ENCODE measurements at regions not wholly inside any gene's neighbourhood (a gene's known extent, or its start where the extent isn't known, plus 50 kb on each side); places are given as distances from the start of the nearest gene placed in this dataset.

- DNase-seq, result no peak
- no peak overlapping the region for H3K4me3 ChIP-seq (ENCODE audit: low read length in 2 of 2)
- H3K4me1 ChIP-seq (ENCODE audit: control insufficient read depth in 1 of 2, insufficient read depth in 2 of 2, low read length in 2 of 2), result no peaks in the 10 kb centered on the region
- H3K27ac ChIP-seq (ENCODE audit: low read depth in 1 of 2, low read length in 2 of 2), result no peak overlapping the region
- intact Hi-C loops (cut with DNase I), result no loop called here
- H3K27me3 ChIP-seq (ENCODE audit: control insufficient read depth in 1 of 2, insufficient read depth in 2 of 2, low read length in 1 of 2), result no peaks in the 10 kb centered on the region
- H3K9me3 ChIP-seq (ENCODE audit: control insufficient read depth, low read length), result no peaks in the 10 kb centered on the region
- H3K36me3 ChIP-seq (ENCODE audit: control insufficient read depth in 1 of 2, insufficient read depth in 2 of 2, low read length in 1 of 2), result no peaks in the 10 kb centered on the region
- ATAC-seq (ENCODE audit: low FRiP score), result no peak
- 2 to 11% methylated on average over 3 of the region's 3 CpGs for WGBS, 2 donors
These were observed 167.0 kb downstream of the CAAP1 start for GRCh38 chr9:26725573-26725972.

GRCh38 chr9:26723486-26723885 lies 169.1 kb downstream of the CAAP1 start:
- Histone ChIP-seq H3K27ac (ENCODE audit: low read depth in 1 of 2, low read length in 2 of 2) (no peak overlapping the region), H3K36me3 (ENCODE audit: control insufficient read depth in 1 of 2, insufficient read depth in 2 of 2, low read length in 1 of 2) (no peaks in the 10 kb centered on the region), H3K9me3 (ENCODE audit: control insufficient read depth, low read length) (no peaks in the 10 kb centered on the region), H3K27me3 (ENCODE audit: control insufficient read depth in 1 of 2, insufficient read depth in 2 of 2, low read length in 1 of 2) (peaks cover 0 to 2% of the 10 kb centered on the region in 2 donors), H3K4me3 (ENCODE audit: low read length in 2 of 2) (peak overlapping the region in 1 of 2 donors; percentile 40), H3K4me1 (ENCODE audit: control insufficient read depth in 1 of 2, insufficient read depth in 2 of 2, low read length in 2 of 2) (no peaks in the 10 kb centered on the region)
- WGBS, 2 donors, result 13 to 24% methylated on average over 9 of the region's 9 CpGs
- intact Hi-C loops (cut with DNase I), result no loop called here
- no peak for ATAC-seq (ENCODE audit: low FRiP score)
- DNase-seq, result peak in 1 of 2 donors; percentile 41

GRCh38 chr9:26722755-26723154 lies 169.8 kb downstream of the CAAP1 start:
- Histone ChIP-seq H3K4me3 (ENCODE audit: low read length in 2 of 2) (no peak overlapping the region), H3K4me1 (ENCODE audit: control insufficient read depth in 1 of 2, insufficient read depth in 2 of 2, low read length in 2 of 2) (no peaks in the 10 kb centered on the region), H3K27me3 (ENCODE audit: control insufficient read depth in 1 of 2, insufficient read depth in 2 of 2, low read length in 1 of 2) (peaks cover 0 to 2% of the 10 kb centered on the region in 2 donors), H3K36me3 (ENCODE audit: control insufficient read depth in 1 of 2, insufficient read depth in 2 of 2, low read length in 1 of 2) (no peaks in the 10 kb centered on the region), H3K9me3 (ENCODE audit: control insufficient read depth, low read length) (no peaks in the 10 kb centered on the region), H3K27ac (ENCODE audit: low read depth in 1 of 2, low read length in 2 of 2) (no peak overlapping the region)
- ATAC-seq (ENCODE audit: low FRiP score), result no peak
- intact Hi-C loops (cut with DNase I), result no loop called here
- no peak for DNase-seq
- 3 to 10% methylated on average over 6 of the region's 6 CpGs for WGBS, 2 donors

GRCh38 chr9:26710008-26710407 lies 182.6 kb downstream of the CAAP1 start:
- Histone ChIP-seq H3K27ac (ENCODE audit: low read depth in 1 of 2, low read length in 2 of 2) (no peak overlapping the region), H3K9me3 (ENCODE audit: control insufficient read depth, low read length) (peaks cover 1% of the 10 kb centered on the region), H3K4me3 (ENCODE audit: low read length in 2 of 2) (no peak overlapping the region), H3K4me1 (ENCODE audit: control insufficient read depth in 1 of 2, insufficient read depth in 2 of 2, low read length in 2 of 2) (no peaks in the 10 kb centered on the region), H3K36me3 (ENCODE audit: control insufficient read depth in 1 of 2, insufficient read depth in 2 of 2, low read length in 1 of 2) (no peaks in the 10 kb centered on the region), H3K27me3 (ENCODE audit: control insufficient read depth in 1 of 2, insufficient read depth in 2 of 2, low read length in 1 of 2) (no peaks in the 10 kb centered on the region)
- intact Hi-C loops (cut with DNase I), result no loop called here
- 83% methylated on average over 3 of the region's 3 CpGs for WGBS, 2 donors
- ATAC-seq (ENCODE audit: low FRiP score) (no peak), DNase-seq (no peak)

GRCh38 chr9:26706223-26706622 lies 186.4 kb downstream of the CAAP1 start:
- no peaks in the 10 kb centered on the region for H3K27me3 ChIP-seq (ENCODE audit: control insufficient read depth in 1 of 2, insufficient read depth in 2 of 2, low read length in 1 of 2)
- no peak for DNase-seq
- no peak for ATAC-seq (ENCODE audit: low FRiP score)
- intact Hi-C loops (cut with DNase I), result loop anchor here in 1 of 2 donors (10.0 kb wide), 1 partner anchor 51 kb away; no protein-coding TSS in a partner anchor
- peaks cover 1% of the 10 kb centered on the region for H3K9me3 ChIP-seq (ENCODE audit: control insufficient read depth, low read length)
- no peak overlapping the region for H3K4me3 ChIP-seq (ENCODE audit: low read length in 2 of 2)
- no peaks in the 10 kb centered on the region for H3K36me3 ChIP-seq (ENCODE audit: control insufficient read depth in 1 of 2, insufficient read depth in 2 of 2, low read length in 1 of 2)
- WGBS, 2 donors, result 83 to 85% methylated on average over 3 of the region's 3 CpGs
- H3K27ac ChIP-seq (ENCODE audit: low read depth in 1 of 2, low read length in 2 of 2), result no peak overlapping the region
- H3K4me1 ChIP-seq (ENCODE audit: control insufficient read depth in 1 of 2, insufficient read depth in 2 of 2, low read length in 2 of 2), result no peaks in the 10 kb centered on the region

GRCh38 chr9:26695298-26695622 lies 197.3 kb downstream of the CAAP1 start:
- DNase-seq (no peak), ATAC-seq (ENCODE audit: low FRiP score) (no peak)
- intact Hi-C loops (cut with DNase I), result no loop called here
- no peaks in the 10 kb centered on the region for H3K36me3 ChIP-seq (ENCODE audit: control insufficient read depth in 1 of 2, insufficient read depth in 2 of 2, low read length in 1 of 2)
- H3K4me3 ChIP-seq (ENCODE audit: low read length in 2 of 2), result no peak overlapping the region
- no peaks in the 10 kb centered on the region for H3K4me1 ChIP-seq (ENCODE audit: control insufficient read depth in 1 of 2, insufficient read depth in 2 of 2, low read length in 2 of 2)
- H3K27ac ChIP-seq (ENCODE audit: low read depth in 1 of 2, low read length in 2 of 2), result no peak overlapping the region
- no peaks in the 10 kb centered on the region for H3K27me3 ChIP-seq (ENCODE audit: control insufficient read depth in 1 of 2, insufficient read depth in 2 of 2, low read length in 1 of 2)
- no peaks in the 10 kb centered on the region for H3K9me3 ChIP-seq (ENCODE audit: control insufficient read depth, low read length)
- WGBS, 2 donors, result 45 to 76% methylated on average over 1 of the region's 1 CpG

- Histone ChIP-seq H3K4me3 (ENCODE audit: low read length in 2 of 2) (no peak overlapping the region), H3K9me3 (ENCODE audit: control insufficient read depth, low read length) (no peaks in the 10 kb centered on the region), H3K27me3 (ENCODE audit: control insufficient read depth in 1 of 2, insufficient read depth in 2 of 2, low read length in 1 of 2) (no peaks in the 10 kb centered on the region), H3K4me1 (ENCODE audit: control insufficient read depth in 1 of 2, insufficient read depth in 2 of 2, low read length in 2 of 2) (no peaks in the 10 kb centered on the region), H3K36me3 (ENCODE audit: control insufficient read depth in 1 of 2, insufficient read depth in 2 of 2, low read length in 1 of 2) (no peaks in the 10 kb centered on the region), H3K27ac (ENCODE audit: low read depth in 1 of 2, low read length in 2 of 2) (no peak overlapping the region)
- DNase-seq (no peak), ATAC-seq (ENCODE audit: low FRiP score) (no peak)
- WGBS, 2 donors, result 70 to 78% methylated on average over 5 of the region's 5 CpGs
- intact Hi-C loops (cut with DNase I), result no loop called here
These were observed 198.0 kb downstream of the CAAP1 start for GRCh38 chr9:26694381-26695297.

GRCh38 chr9:26689041-26689440 lies 203.6 kb downstream of the CAAP1 start:
- WGBS, 2 donors, result 78 to 84% methylated on average over 6 of the region's 6 CpGs
- intact Hi-C loops (cut with DNase I), result no loop called here
- no peak for ATAC-seq (ENCODE audit: low FRiP score)
- Histone ChIP-seq H3K36me3 (ENCODE audit: control insufficient read depth in 1 of 2, insufficient read depth in 2 of 2, low read length in 1 of 2) (no peaks in the 10 kb centered on the region), H3K9me3 (ENCODE audit: control insufficient read depth, low read length) (no peaks in the 10 kb centered on the region), H3K4me3 (ENCODE audit: low read length in 2 of 2) (no peak overlapping the region), H3K27me3 (ENCODE audit: control insufficient read depth in 1 of 2, insufficient read depth in 2 of 2, low read length in 1 of 2) (no peaks in the 10 kb centered on the region), H3K4me1 (ENCODE audit: control insufficient read depth in 1 of 2, insufficient read depth in 2 of 2, low read length in 2 of 2) (no peaks in the 10 kb centered on the region), H3K27ac (ENCODE audit: low read depth in 1 of 2, low read length in 2 of 2) (no peak overlapping the region)
- no peak for DNase-seq

GRCh38 chr9:26687421-26687820 lies 205.2 kb downstream of the CAAP1 start:
- Histone ChIP-seq H3K4me1 (ENCODE audit: control insufficient read depth in 1 of 2, insufficient read depth in 2 of 2, low read length in 2 of 2) (no peaks in the 10 kb centered on the region), H3K9me3 (ENCODE audit: control insufficient read depth, low read length) (no peaks in the 10 kb centered on the region), H3K27ac (ENCODE audit: low read depth in 1 of 2, low read length in 2 of 2) (no peak overlapping the region), H3K27me3 (ENCODE audit: control insufficient read depth in 1 of 2, insufficient read depth in 2 of 2, low read length in 1 of 2) (no peaks in the 10 kb centered on the region), H3K4me3 (ENCODE audit: low read length in 2 of 2) (no peak overlapping the region), H3K36me3 (ENCODE audit: control insufficient read depth in 1 of 2, insufficient read depth in 2 of 2, low read length in 1 of 2) (no peaks in the 10 kb centered on the region)
- ATAC-seq (ENCODE audit: low FRiP score) (peak; percentile 15), DNase-seq (no peak)
- intact Hi-C loops (cut with DNase I), result no loop called here
- 24 to 27% methylated on average over 2 of the region's 2 CpGs for WGBS, 2 donors

Measured in aorta (tissue), 5 donors.